ENCODE measurements at regions not wholly inside any gene's neighbourhood (a gene's known extent, or its start where the extent isn't known, plus 50 kb on each side); places are given as distances from the start of the nearest gene placed in this dataset.

DNA sequence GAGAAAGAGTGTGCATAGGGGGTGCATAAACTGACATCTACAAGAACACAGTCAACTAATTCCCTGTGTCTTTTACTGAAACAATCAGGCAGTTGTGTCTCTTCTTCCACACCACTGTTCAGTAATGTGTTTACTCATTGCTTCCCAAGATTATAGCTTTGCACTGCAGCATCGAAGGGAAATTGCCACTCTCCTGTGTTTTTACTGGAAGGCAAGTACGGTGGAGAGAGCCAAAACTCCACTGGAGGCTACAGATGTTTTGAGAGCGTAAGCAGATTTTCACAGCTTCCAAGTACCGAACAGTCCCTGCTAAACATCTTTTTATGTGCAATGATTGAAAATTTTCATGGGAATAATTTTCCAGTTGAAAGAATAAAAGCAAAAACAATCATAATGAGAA is 510.5 kb upstream of the AKR1E2 start:
- TF ChIP-seq, protein P1, sequence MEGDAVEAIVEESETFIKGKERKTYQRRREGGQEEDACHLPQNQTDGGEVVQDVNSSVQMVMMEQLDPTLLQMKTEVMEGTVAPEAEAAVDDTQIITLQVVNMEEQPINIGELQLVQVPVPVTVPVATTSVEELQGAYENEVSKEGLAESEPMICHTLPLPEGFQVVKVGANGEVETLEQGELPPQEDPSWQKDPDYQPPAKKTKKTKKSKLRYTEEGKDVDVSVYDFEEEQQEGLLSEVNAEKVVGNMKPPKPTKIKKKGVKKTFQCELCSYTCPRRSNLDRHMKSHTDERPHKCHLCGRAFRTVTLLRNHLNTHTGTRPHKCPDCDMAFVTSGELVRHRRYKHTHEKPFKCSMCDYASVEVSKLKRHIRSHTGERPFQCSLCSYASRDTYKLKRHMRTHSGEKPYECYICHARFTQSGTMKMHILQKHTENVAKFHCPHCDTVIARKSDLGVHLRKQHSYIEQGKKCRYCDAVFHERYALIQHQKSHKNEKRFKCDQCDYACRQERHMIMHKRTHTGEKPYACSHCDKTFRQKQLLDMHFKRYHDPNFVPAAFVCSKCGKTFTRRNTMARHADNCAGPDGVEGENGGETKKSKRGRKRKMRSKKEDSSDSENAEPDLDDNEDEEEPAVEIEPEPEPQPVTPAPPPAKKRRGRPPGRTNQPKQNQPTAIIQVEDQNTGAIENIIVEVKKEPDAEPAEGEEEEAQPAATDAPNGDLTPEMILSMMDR (conservative IDR thresholded peaks at IDR 0.05), result no peak
- H3K27ac ChIP-seq, result no peak overlapping the region

DNA sequence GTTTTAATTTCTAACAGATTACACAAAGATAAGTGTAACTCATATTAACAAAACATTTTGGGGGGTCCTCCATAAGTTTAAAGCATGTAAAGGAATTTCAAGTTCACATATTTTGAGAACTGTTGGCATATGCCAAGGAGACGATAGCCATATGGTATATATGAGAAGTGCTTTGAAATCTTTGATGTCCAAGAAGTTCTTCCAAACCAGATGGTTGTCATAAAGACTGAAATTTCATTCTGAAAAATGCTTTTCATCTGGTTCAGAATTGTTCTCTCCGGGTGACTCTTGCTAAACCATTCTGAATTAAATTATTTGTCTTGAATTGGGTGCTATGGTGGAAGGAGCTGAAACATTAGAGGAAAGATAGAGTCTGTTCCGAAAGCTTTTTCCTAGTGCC is 513.0 kb upstream of the AKR1E2 start:
- TF ChIP-seq, protein P1 (conservative IDR thresholded peaks at IDR 0.05), result no peak
- H3K27ac ChIP-seq, result no peak overlapping the region

DNA sequence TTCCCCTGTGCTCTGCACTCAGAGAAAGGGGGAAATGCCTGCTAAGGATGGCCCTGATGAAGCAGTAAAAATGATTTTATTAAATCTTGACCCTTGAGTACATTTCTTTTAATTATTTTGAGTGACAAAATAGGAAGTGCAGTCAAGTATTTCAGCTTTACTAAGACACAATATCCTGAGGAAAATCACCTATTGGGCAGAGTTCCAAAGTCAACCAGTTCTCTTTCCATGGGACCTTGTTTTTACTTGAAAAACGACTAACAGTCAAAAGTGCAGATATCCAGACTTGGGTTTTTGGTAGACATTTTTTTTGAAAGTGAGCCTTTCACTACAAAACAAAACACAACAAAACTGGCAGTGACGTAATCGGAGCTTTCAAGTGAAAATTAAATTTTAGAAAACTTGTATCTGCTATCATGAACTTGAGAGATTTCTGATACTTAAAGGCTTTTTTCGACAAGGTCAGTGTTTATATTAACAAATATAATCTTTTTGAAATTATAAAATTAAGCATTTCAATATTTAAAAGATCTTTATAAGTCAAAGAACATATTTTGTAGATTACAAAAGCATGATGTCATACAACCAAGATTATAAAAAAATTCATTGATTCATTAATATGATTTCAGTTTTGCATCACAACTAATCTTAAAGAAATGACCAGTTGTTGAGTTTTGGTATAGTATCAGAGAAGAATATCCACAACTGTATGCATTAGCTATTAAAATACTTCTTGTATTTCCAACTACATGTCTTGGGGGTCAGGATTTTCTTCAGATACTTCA is 513.8 kb upstream of the AKR1E2 start:
- TF ChIP-seq, protein P1 (conservative IDR thresholded peaks at IDR 0.05), result no peak
- H3K27ac ChIP-seq, result no peak overlapping the region

DNA sequence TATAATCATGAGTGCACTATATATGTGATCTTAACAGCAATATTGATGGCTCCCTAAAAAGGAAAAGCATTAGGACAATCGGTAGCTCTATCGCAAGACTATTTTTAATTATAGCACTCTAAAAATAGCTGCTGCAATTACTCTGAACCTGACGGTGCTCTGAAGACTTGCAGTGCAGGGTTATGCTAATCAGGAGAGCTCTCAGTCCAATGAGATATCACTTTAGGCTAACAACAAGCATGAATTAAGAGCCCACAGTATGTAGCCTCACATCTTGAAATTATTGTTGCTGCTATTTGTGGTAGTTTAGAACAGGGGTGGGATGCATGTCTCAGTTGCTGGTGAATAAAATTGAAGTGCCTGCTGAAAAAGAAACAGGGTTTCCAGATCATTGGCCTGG is 515.8 kb upstream of the AKR1E2 start:
- TF ChIP-seq, protein P1 (conservative IDR thresholded peaks at IDR 0.05), result no peak
- no peak overlapping the region for H3K27ac ChIP-seq

DNA sequence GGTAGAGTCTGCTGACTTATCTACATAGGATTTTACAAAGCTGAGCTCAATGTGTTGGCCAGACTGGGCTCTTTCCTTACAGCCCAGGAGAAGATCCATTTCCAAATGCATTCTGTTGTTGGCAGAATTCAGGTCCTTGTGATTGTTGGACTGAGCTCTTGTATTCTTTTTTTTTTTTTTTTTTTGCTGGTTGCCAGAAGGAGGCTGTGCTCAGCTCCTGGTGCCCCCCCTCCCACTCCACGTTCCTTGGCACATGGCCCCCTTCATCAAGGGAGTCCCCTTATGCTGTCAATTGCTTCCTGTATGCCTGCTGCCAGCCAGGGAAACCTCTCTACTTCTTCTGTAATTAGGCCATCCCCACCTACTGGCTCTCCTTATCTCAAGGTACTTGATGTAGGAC is 518.1 kb upstream of the AKR1E2 start:
- H3K27ac ChIP-seq, result no peak overlapping the region
- TF ChIP-seq, protein P1 (conservative IDR thresholded peaks at IDR 0.05), result no peak

DNA sequence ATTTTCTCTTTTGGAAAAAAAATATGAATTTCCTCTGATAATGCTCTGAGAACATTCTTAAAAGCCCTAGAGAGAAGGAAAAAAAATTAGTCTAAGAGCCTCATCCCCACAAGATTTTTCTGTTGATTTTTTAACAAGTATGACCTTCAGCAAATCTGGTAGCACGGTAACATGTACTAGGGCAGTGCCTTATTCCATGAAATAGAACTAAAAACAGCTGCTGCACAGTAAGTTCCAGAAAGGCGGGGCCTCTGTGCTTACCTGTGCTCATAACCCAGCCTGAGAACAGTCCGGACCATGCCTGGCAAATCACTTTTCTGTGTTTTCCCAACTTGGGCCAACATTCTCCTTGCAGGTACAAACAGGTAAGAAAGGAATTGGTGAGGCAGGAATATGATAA is 519.1 kb upstream of the AKR1E2 start:
- TF ChIP-seq, protein P1 (conservative IDR thresholded peaks at IDR 0.05), result no peak
- H3K27ac ChIP-seq, result no peak overlapping the region

DNA sequence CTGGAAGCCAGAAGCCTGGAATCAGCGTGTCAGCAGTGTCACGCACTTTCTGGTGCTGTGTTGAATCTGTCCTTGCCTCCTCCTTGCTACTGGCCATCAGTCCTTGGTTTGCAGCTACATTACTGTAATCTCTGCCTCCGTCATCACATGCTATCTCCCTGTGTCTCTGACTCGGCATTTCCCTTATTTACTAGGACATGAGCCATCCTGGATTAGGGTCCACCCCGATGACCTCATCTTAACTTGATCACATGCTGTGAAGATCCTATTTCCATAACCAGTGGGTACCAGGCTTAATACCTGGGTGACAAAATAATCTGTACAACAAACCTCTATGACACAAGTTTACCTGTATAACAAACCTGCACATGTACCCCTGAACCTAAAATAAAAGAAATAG is 518.0 kb upstream of the KLF6 start:
- no peak overlapping the region for H3K27ac ChIP-seq
- TF ChIP-seq, protein P1 (conservative IDR thresholded peaks at IDR 0.05), result no peak

All from VCaP (cell line).